Smooth muscle cell (in vitro differentiated cells): ENCODE measurements at regions not wholly inside any gene's neighbourhood (a gene's known extent, or its start where the extent isn't known, plus 50 kb on each side); places are given as distances from the start of the nearest gene placed in this dataset.

Experiments used
- DNase-seq: peaks from one replicate; lab custom pipeline; 2025; ENCODE audit not compliant: unreplicated experiment; lab: John Stamatoyannopoulos, UW
- H2AFZ ChIP-seq: fragments of 200-600 bp; sonication (generic); 2 replicates; pipeline ENCODE4 v1.6.0; 2016; ENCODE audit warnings: antibody characterized with exemption, low read depth, mild to moderate bottlenecking
- H3F3A ChIP-seq: fragments of 200-600 bp; sonication (generic); 2 replicates; pipeline ENCODE4 v1.6.0; 2017; ENCODE audit warnings: antibody characterized with exemption, low read depth
- H3K27ac ChIP-seq: fragments of 200-600 bp; sonication (generic); 2 replicates; pipeline ENCODE4 v1.5.1; 2016; ENCODE audit warnings: low read depth, mild to moderate bottlenecking
- H3K27me3 ChIP-seq: fragments of 200-600 bp; sonication (generic); 2 replicates; pipeline ENCODE4 v1.6.1; 2016; ENCODE audit warnings: low read depth, mild to moderate bottlenecking
- H3K36me3 ChIP-seq: fragments of 200-600 bp; sonication (generic); 2 replicates; pipeline ENCODE4 v1.5.1; 2016; ENCODE audit warnings: low read depth
- H3K4me1 ChIP-seq: fragments of 200-600 bp; sonication (generic); 2 replicates; pipeline ENCODE4 v1.5.1; 2016; ENCODE audit warnings: low read depth
- H3K4me2 ChIP-seq: fragments of 200-600 bp; sonication (generic); 2 replicates; pipeline ENCODE4 v1.6.0; 2016; ENCODE audit warnings: mild to moderate bottlenecking
- H3K4me3 ChIP-seq: fragments of 200-600 bp; sonication (generic); 2 replicates; pipeline ENCODE4 v1.5.1; 2016; ENCODE audit warnings: mild to moderate bottlenecking
- H3K79me2 ChIP-seq: fragments of 200-600 bp; sonication (generic); 2 replicates; pipeline ENCODE4 v1.6.0; 2016; ENCODE audit warnings: low read depth, mild to moderate bottlenecking
- H3K9ac ChIP-seq: fragments of 200-600 bp; sonication (generic); 2 replicates; pipeline ENCODE4 v1.6.0; 2016; ENCODE audit warnings: low read depth
- H3K9me3 ChIP-seq: fragments of 200-600 bp; sonication (generic); replicated peaks from 2 replicates; pipeline ENCODE4 v1.5.1; 2016; ENCODE audit warnings: low read depth
- H4K20me1 ChIP-seq: fragments of 200-600 bp; sonication (generic); 2 replicates; pipeline ENCODE4 v1.6.0; 2016; ENCODE audit warnings: low read depth
- CTCF ChIP-seq: fragments of 200-600 bp; sonication (generic); IDR thresholded peaks from 2 replicates; pipeline ENCODE4 v1.5.1; 2017; ENCODE audit warnings: borderline replicate concordance, mild to moderate bottlenecking, antibody characterized with exemption; ENCODE audit not compliant: insufficient read depth, poor library complexity, severe bottlenecking
- WGBS: methylation state at CpG from one replicate; pipeline ENCODE4 v1.1.7; 2016; ENCODE audit warnings: low lambda C conversion rate; 5-methylcytosine and 5-hydroxymethylcytosine counted together

- H3K27me3 ChIP-seq: no peaks in the 10 kb centered on the region
- H3K9me3 ChIP-seq: peaks cover 3% of the 10 kb centered on the region
- TF ChIP-seq CTCF: no peak
- no peak overlapping the region for H3K9ac ChIP-seq
- no peak overlapping the region for H2AFZ ChIP-seq
- H3F3A ChIP-seq: no peaks in the 10 kb centered on the region
- DNase-seq: no peak
- H3K27ac ChIP-seq: no peak overlapping the region
- no peaks in the 10 kb centered on the region for H4K20me1 ChIP-seq
- no peak overlapping the region for H3K4me3 ChIP-seq
- no peaks in the 10 kb centered on the region for H3K79me2 ChIP-seq
- no peaks in the 10 kb centered on the region for H3K36me3 ChIP-seq
- no peak overlapping the region for H3K4me2 ChIP-seq
- whole genome bisulfite sequencing: 90% methylated on average over 12 of the region's 12 CpGs
- H3K4me1 ChIP-seq: no peaks in the 10 kb centered on the region
These were observed 143.7 kb upstream of the RUNX3 start for GRCh38 chr1:25073640-25074270.

- Histone ChIP-seq H3K4me2 (no peak overlapping the region), H3K9ac (no peak overlapping the region), H3K79me2 (no peaks in the 10 kb centered on the region), H3F3A (no peaks in the 10 kb centered on the region), H2AFZ (no peak overlapping the region), H3K9me3 (peaks cover under 1% of the 10 kb centered on the region), H4K20me1 (no peaks in the 10 kb centered on the region), H3K36me3 (no peaks in the 10 kb centered on the region), H3K27me3 (no peaks in the 10 kb centered on the region), H3K4me1 (no peaks in the 10 kb centered on the region), H3K27ac (no peak overlapping the region), H3K4me3 (no peak overlapping the region)
- no peak for TF ChIP-seq CTCF
- 88% methylated on average over 5 of the region's 5 CpGs for WGBS
- no peak for DNase-seq
These were observed 142.4 kb upstream of the RUNX3 start for GRCh38 chr1:25072461-25072860.

GRCh38 chr1:25068829-25069228 lies 138.8 kb upstream of the RUNX3 start:
- Histone ChIP-seq H3K9ac (no peak overlapping the region), H3K27me3 (no peaks in the 10 kb centered on the region)

More at GRCh38 chr1:25068829-25069228, 138.8 kb upstream of the RUNX3 start:
- Histone ChIP-seq H3K4me3 (no peak overlapping the region), H3F3A (no peaks in the 10 kb centered on the region), H3K27ac (no peak overlapping the region), H2AFZ (no peak overlapping the region), H3K79me2 (no peaks in the 10 kb centered on the region), H3K9me3 (no peaks in the 10 kb centered on the region), H3K4me2 (no peak overlapping the region), H4K20me1 (no peaks in the 10 kb centered on the region), H3K36me3 (no peaks in the 10 kb centered on the region), H3K4me1 (peaks cover 6% of the 10 kb centered on the region)
- TF ChIP-seq CTCF: no peak
- DNase-seq: no peak
- WGBS: 96% methylated on average over 4 of the region's 4 CpGs
